Right ventricle myocardium inferior (tissue), 1 donor: ENCODE measurements at regions not wholly inside any gene's neighbourhood (a gene's known extent, or its start where the extent isn't known, plus 50 kb on each side); places are given as distances from the start of the nearest gene placed in this dataset.

ENCODE experiments used
- ATAC-seq: fragments of 200-7000 bp; cut with Tn5 transposase; one replicate; pipeline ENCODE4 v1.9.1; 2020; ENCODE audit warnings: mild to moderate bottlenecking, moderate library complexity
- DNase-seq: peaks from one replicate; pipeline ENCODE4 v3.0.0; 2021; ENCODE audit errors: missing footprints
- intact Hi-C: fragments of 100-400 bp; cut with DNase I; formaldehyde crosslinking; loops from one replicate; pipeline ENCODE4 v1.11.0; 2022
- donor health status: DM: no; HTN: yes; CAD: no; lungs with severe emphysema.

GRCh38 chr1:235030919-235031596 lies 97.6 kb downstream of the TOMM20 start:
- ATAC-seq, result no peak
- intact Hi-C loops, result no loop called here
- no peak for DNase-seq

- DNase-seq, result no peak
- intact Hi-C loops, result no loop called here
- ATAC-seq, result no peak
Observed at GRCh38 chr1:235027862-235028250, 100.8 kb downstream of the TOMM20 start.

- intact Hi-C loops, result no loop called here
- no peak for DNase-seq
- no peak for ATAC-seq
Observed at GRCh38 chr1:235027076-235027861, 101.4 kb downstream of the TOMM20 start.

GRCh38 chr1:235025422-235025984 lies 103.1 kb downstream of the TOMM20 start:
- ATAC-seq, result no peak
- no peak for DNase-seq
- intact Hi-C loops, result no loop called here

GRCh38 chr1:235024711-235025421 lies 103.8 kb downstream of the TOMM20 start:
- no peak for DNase-seq
- intact Hi-C loops, result no loop called here
- no peak for ATAC-seq

GRCh38 chr1:235023711-235024439 lies 104.8 kb downstream of the TOMM20 start:
- intact Hi-C loops, result no loop called here
- DNase-seq (no peak), ATAC-seq (no peak)

- intact Hi-C loops, result no loop called here
- no peak for ATAC-seq
- DNase-seq, result no peak
Observed at GRCh38 chr1:235022981-235023710, 105.5 kb downstream of the TOMM20 start.

- DNase-seq (no peak), ATAC-seq (peak; percentile 61)
- intact Hi-C loops, result no loop called here
Observed at GRCh38 chr1:235022341-235022980, 106.2 kb downstream of the TOMM20 start.

GRCh38 chr1:235021815-235022214 lies 106.8 kb downstream of the TOMM20 start:
- intact Hi-C loops, result no loop called here
- DNase-seq (no peak), ATAC-seq (no peak)

GRCh38 chr1:235021321-235021720 lies 107.3 kb downstream of the TOMM20 start:
- DNase-seq, result no peak
- ATAC-seq, result no peak
- intact Hi-C loops, result no loop called here

- intact Hi-C loops, result no loop called here
Observed at GRCh38 chr1:235019961-235020360, 108.7 kb downstream of the TOMM20 start.

GRCh38 chr1:235019471-235019870 lies 109.2 kb downstream of the TOMM20 start:
- no peak for ATAC-seq
- intact Hi-C loops, result no loop called here
- no peak for DNase-seq

More at GRCh38 chr1:235019961-235020360, 108.7 kb downstream of the TOMM20 start:
- no peak for DNase-seq
- no peak for ATAC-seq

- intact Hi-C loops, result no loop called here
- no peak for DNase-seq
- no peak for ATAC-seq
Observed at GRCh38 chr1:235018720-235019444, 109.8 kb downstream of the TOMM20 start.

- DNase-seq (no peak), ATAC-seq (no peak)
- intact Hi-C loops, result no loop called here
Observed at GRCh38 chr1:235018161-235018560, 110.5 kb downstream of the TOMM20 start.

GRCh38 chr1:235017719-235018118 lies 110.9 kb downstream of the TOMM20 start:
- intact Hi-C loops, result no loop called here
- no peak for DNase-seq
- no peak for ATAC-seq

- DNase-seq (no peak), ATAC-seq (no peak)
- intact Hi-C loops, result no loop called here
Observed at GRCh38 chr1:235017191-235017590, 111.4 kb downstream of the TOMM20 start.

- no peak for ATAC-seq
- no peak for DNase-seq
- intact Hi-C loops, result no loop called here
Observed at GRCh38 chr1:235015291-235015985, 113.2 kb downstream of the TOMM20 start.
